ENCODE measurements at regions not wholly inside any gene's neighbourhood (a gene's known extent, or its start where the extent isn't known, plus 50 kb on each side); places are given as distances from the start of the nearest gene placed in this dataset.

DNA sequence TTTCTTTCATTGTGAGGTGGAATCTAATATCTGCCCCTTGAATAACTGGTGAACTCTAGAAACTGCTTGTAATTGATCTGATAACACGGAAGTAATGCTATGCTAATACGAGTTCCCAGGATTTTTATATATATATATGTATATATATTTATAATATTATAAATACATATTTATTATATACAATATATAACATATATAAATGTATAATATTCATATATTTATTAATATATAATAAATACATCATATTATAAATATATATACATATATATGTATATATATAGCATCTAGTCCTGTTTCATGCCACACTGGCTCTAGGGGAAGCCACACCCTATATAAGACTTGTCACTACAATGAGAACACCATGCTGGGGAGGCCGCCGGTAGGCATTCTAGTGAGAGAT, 156.7 kb upstream of the CDH19 start:
- Histone ChIP-seq H3K4me3 (ENCODE audit: insufficient read depth in 1 of 2, low read depth in 1 of 2, low read length in 2 of 2) (no peak overlapping the region), H2BK15ac (ENCODE audit: low read depth, poor library complexity, severe bottlenecking) (no peak overlapping the region), H3K36me3 (ENCODE audit: control insufficient read depth in 1 of 2, insufficient read depth in 2 of 2, low read depth in 1 of 2, low read length in 2 of 2) (no peaks in the 10 kb centered on the region), H3K79me1 (replicated peaks; ENCODE audit: low read length, poor library complexity, severe bottlenecking) (no peaks in the 10 kb centered on the region), H2AK5ac (ENCODE audit: low read length, severe bottlenecking) (no peak overlapping the region), H3K23ac (ENCODE audit: low read length in 2 of 2) (no peak overlapping the region), H3K18ac (ENCODE audit: low read depth in 1 of 2, low read length in 2 of 2) (no peak overlapping the region), H3K9ac (ENCODE audit: low read length) (no peak overlapping the region), H3K14ac (ENCODE audit: low read length in 2 of 2) (no peak overlapping the region), H3K4me2 (ENCODE audit: low read length, poor library complexity, severe bottlenecking) (no peak overlapping the region), H2BK120ac (ENCODE audit: low read depth, low read length) (no peak overlapping the region), H2BK12ac (ENCODE audit: low read length in 2 of 2) (no peak overlapping the region), H3K27ac (ENCODE audit: low read length, poor library complexity, severe bottlenecking) (no peak overlapping the region), H4K8ac (ENCODE audit: low read length) (no peak overlapping the region), H3K27me3 (ENCODE audit: control insufficient read depth in 1 of 2, insufficient read depth in 1 of 2, low read length in 2 of 2) (no peaks in the 10 kb centered on the region), H3K4me1 (ENCODE audit: control insufficient read depth, insufficient read depth, low read depth, low read length) (no peaks in the 10 kb centered on the region), H3K4ac (ENCODE audit: low read depth in 1 of 2, low read length in 2 of 2) (no peak overlapping the region), H3K9me3 (ENCODE audit: control insufficient read depth, low read length) (no peaks in the 10 kb centered on the region), H4K91ac (ENCODE audit: low read length) (no peak overlapping the region), H2AFZ (ENCODE audit: low read depth, low read length) (no peak overlapping the region), H2BK5ac (ENCODE audit: low read depth, low read length, poor library complexity, severe bottlenecking) (no peak overlapping the region)
- no peak for DNase-seq
- WGBS: 87% methylated on average over 2 of the region's 4 CpGs

DNA sequence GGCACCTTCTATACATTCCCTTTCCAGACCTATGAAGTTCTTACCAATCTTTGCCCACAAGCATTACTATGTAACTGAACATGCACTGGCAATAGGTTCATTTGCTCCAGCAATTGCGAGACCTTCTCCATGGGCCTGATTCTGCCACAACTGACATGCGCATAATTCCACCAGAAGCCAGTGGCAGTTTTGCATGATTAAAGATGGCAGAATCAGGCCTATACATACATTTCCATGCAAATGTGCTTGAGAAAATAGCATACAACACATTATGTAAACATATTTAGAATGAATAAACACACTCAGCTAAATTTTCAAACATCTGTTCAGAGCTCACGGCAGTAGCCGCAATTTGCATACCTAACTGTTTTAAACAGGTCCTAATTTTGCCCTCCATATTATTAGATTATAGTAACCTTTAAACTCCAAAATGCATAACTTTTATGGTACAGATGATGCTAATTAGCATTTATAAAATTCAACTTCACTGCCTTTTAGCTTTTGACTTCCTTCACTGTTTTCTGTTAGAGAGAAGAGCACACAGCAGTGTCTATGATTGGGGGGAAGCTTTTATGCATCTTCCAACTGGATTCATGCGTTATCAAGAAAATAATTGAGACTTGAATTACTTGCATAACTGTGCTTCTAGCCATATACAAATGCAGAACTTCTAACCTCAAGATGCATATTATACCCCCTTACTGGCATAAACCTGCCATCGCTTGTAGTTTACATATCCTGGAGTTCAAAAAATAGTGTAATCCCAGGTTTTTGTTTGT, 155.3 kb upstream of the CDH19 start:
- H2BK120ac ChIP-seq (ENCODE audit: low read depth, low read length): no peak overlapping the region
- no peaks in the 10 kb centered on the region for H3K79me1 ChIP-seq (replicated peaks; ENCODE audit: low read length, poor library complexity, severe bottlenecking)
- H4K8ac ChIP-seq (ENCODE audit: low read length): no peak overlapping the region
- no peak overlapping the region for H4K91ac ChIP-seq (ENCODE audit: low read length)
- no peak overlapping the region for H2BK15ac ChIP-seq (ENCODE audit: low read depth, poor library complexity, severe bottlenecking)
- H3K4me1 ChIP-seq (ENCODE audit: control insufficient read depth, insufficient read depth, low read depth, low read length): no peaks in the 10 kb centered on the region
- WGBS: 94% methylated on average over 5 of the region's 6 CpGs
- no peak overlapping the region for H3K4ac ChIP-seq (ENCODE audit: low read depth in 1 of 2, low read length in 2 of 2)
- no peak overlapping the region for H3K4me2 ChIP-seq (ENCODE audit: low read length, poor library complexity, severe bottlenecking)
- no peak overlapping the region for H3K14ac ChIP-seq (ENCODE audit: low read length in 2 of 2)
- no peak overlapping the region for H3K18ac ChIP-seq (ENCODE audit: low read depth in 1 of 2, low read length in 2 of 2)
- H2BK5ac ChIP-seq (ENCODE audit: low read depth, low read length, poor library complexity, severe bottlenecking): no peak overlapping the region
- H3K9me3 ChIP-seq (ENCODE audit: control insufficient read depth, low read length): no peaks in the 10 kb centered on the region
- no peak for DNase-seq
- H2AK5ac ChIP-seq (ENCODE audit: low read length, severe bottlenecking): no peak overlapping the region
- H3K36me3 ChIP-seq (ENCODE audit: control insufficient read depth in 1 of 2, insufficient read depth in 2 of 2, low read depth in 1 of 2, low read length in 2 of 2): no peaks in the 10 kb centered on the region
- H3K27me3 ChIP-seq (ENCODE audit: control insufficient read depth in 1 of 2, insufficient read depth in 1 of 2, low read length in 2 of 2): no peaks in the 10 kb centered on the region
- no peak overlapping the region for H3K4me3 ChIP-seq (ENCODE audit: insufficient read depth in 1 of 2, low read depth in 1 of 2, low read length in 2 of 2)
- H3K9ac ChIP-seq (ENCODE audit: low read length): no peak overlapping the region
- H2AFZ ChIP-seq (ENCODE audit: low read depth, low read length): no peak overlapping the region
- no peak overlapping the region for H3K27ac ChIP-seq (ENCODE audit: low read length, poor library complexity, severe bottlenecking)
- H3K23ac ChIP-seq (ENCODE audit: low read length in 2 of 2): no peak overlapping the region
- H2BK12ac ChIP-seq (ENCODE audit: low read length in 2 of 2): no peak overlapping the region

DNA sequence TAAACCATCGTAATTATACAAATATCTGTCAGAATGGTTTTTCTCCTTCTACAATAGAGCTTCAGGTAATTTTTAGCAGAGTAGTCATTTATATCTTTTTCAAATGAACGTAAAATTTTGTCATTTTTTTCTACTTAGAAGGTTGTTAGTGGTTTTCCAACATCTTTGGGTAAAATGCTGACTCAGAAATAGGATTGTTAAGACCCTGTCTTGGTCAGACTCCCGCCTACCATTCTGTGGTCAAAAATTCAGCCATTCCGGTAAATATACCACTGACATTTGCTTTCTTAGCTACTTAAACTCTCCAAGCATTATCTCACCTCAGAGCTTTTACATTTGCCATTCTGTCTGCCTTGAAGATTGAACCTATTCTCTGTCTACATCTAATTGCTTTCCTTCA, 154.1 kb upstream of the CDH19 start:
- no peaks in the 10 kb centered on the region for H3K36me3 ChIP-seq (ENCODE audit: control insufficient read depth in 1 of 2, insufficient read depth in 2 of 2, low read depth in 1 of 2, low read length in 2 of 2)

DNA sequence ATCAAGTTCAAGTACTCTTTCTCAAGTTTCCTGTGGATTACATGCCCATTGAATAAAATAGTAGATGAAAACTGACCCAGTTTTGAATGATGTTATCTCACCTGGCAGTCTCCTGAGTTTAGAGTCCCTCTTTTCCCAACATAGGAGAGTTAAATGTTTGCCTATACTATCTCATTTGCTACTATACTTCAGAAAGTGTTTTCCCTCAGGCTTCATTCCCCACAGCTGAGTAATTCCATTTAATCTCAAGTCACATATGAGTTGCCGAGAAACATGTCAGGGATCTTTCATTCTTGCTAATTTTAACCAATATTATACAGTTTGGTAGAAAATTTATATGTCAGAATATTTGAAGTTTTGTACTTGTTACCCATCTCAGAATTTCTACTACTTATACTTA, 150.4 kb upstream of the CDH19 start:
- Histone ChIP-seq H3K27ac (ENCODE audit: low read length, poor library complexity, severe bottlenecking) (no peak overlapping the region), H3K4me3 (ENCODE audit: insufficient read depth in 1 of 2, low read depth in 1 of 2, low read length in 2 of 2) (no peak overlapping the region), H2BK12ac (ENCODE audit: low read length in 2 of 2) (no peak overlapping the region), H2AFZ (ENCODE audit: low read depth, low read length) (no peak overlapping the region), H3K9ac (ENCODE audit: low read length) (no peak overlapping the region), H3K9me3 (ENCODE audit: control insufficient read depth, low read length) (no peaks in the 10 kb centered on the region), H3K18ac (ENCODE audit: low read depth in 1 of 2, low read length in 2 of 2) (no peak overlapping the region), H3K4me2 (ENCODE audit: low read length, poor library complexity, severe bottlenecking) (no peak overlapping the region), H3K4me1 (ENCODE audit: control insufficient read depth, insufficient read depth, low read depth, low read length) (peaks cover 2% of the 10 kb centered on the region), H2BK120ac (ENCODE audit: low read depth, low read length) (no peak overlapping the region), H3K36me3 (ENCODE audit: control insufficient read depth in 1 of 2, insufficient read depth in 2 of 2, low read depth in 1 of 2, low read length in 2 of 2) (no peaks in the 10 kb centered on the region), H3K79me1 (replicated peaks; ENCODE audit: low read length, poor library complexity, severe bottlenecking) (no peaks in the 10 kb centered on the region), H3K23ac (ENCODE audit: low read length in 2 of 2) (no peak overlapping the region), H3K4ac (ENCODE audit: low read depth in 1 of 2, low read length in 2 of 2) (no peak overlapping the region), H3K14ac (ENCODE audit: low read length in 2 of 2) (no peak overlapping the region), H2AK5ac (ENCODE audit: low read length, severe bottlenecking) (no peak overlapping the region), H2BK5ac (ENCODE audit: low read depth, low read length, poor library complexity, severe bottlenecking) (no peak overlapping the region), H4K91ac (ENCODE audit: low read length) (no peak overlapping the region), H4K8ac (ENCODE audit: low read length) (no peak overlapping the region), H2BK15ac (ENCODE audit: low read depth, poor library complexity, severe bottlenecking) (no peak overlapping the region), H3K27me3 (ENCODE audit: control insufficient read depth in 1 of 2, insufficient read depth in 1 of 2, low read length in 2 of 2) (no peaks in the 10 kb centered on the region)
- no CpG with 5 or more reads among the region's 1 CpG for WGBS
- DNase-seq: no peak

More for the DNA sequence above, 154.1 kb upstream of the CDH19 start:
- no peak overlapping the region for H2BK12ac ChIP-seq (ENCODE audit: low read length in 2 of 2)
- H3K23ac ChIP-seq (ENCODE audit: low read length in 2 of 2): no peak overlapping the region
- no peak overlapping the region for H4K8ac ChIP-seq (ENCODE audit: low read length)
- H2BK5ac ChIP-seq (ENCODE audit: low read depth, low read length, poor library complexity, severe bottlenecking): no peak overlapping the region
- no peak overlapping the region for H2BK15ac ChIP-seq (ENCODE audit: low read depth, poor library complexity, severe bottlenecking)
- H3K4me3 ChIP-seq (ENCODE audit: insufficient read depth in 1 of 2, low read depth in 1 of 2, low read length in 2 of 2): no peak overlapping the region
- no peak overlapping the region for H2BK120ac ChIP-seq (ENCODE audit: low read depth, low read length)
- H3K27ac ChIP-seq (ENCODE audit: low read length, poor library complexity, severe bottlenecking): no peak overlapping the region
- no peak for DNase-seq
- no peak overlapping the region for H3K14ac ChIP-seq (ENCODE audit: low read length in 2 of 2)
- no peaks in the 10 kb centered on the region for H3K79me1 ChIP-seq (replicated peaks; ENCODE audit: low read length, poor library complexity, severe bottlenecking)
- no peaks in the 10 kb centered on the region for H3K27me3 ChIP-seq (ENCODE audit: control insufficient read depth in 1 of 2, insufficient read depth in 1 of 2, low read length in 2 of 2)
- 91% methylated on average over 3 of the region's 4 CpGs for WGBS
- no peak overlapping the region for H3K4ac ChIP-seq (ENCODE audit: low read depth in 1 of 2, low read length in 2 of 2)
- no peak overlapping the region for H2AFZ ChIP-seq (ENCODE audit: low read depth, low read length)
- H3K4me1 ChIP-seq (ENCODE audit: control insufficient read depth, insufficient read depth, low read depth, low read length): no peaks in the 10 kb centered on the region
- no peak overlapping the region for H3K9ac ChIP-seq (ENCODE audit: low read length)
- H4K91ac ChIP-seq (ENCODE audit: low read length): no peak overlapping the region
- no peaks in the 10 kb centered on the region for H3K9me3 ChIP-seq (ENCODE audit: control insufficient read depth, low read length)
- no peak overlapping the region for H2AK5ac ChIP-seq (ENCODE audit: low read length, severe bottlenecking)
- no peak overlapping the region for H3K18ac ChIP-seq (ENCODE audit: low read depth in 1 of 2, low read length in 2 of 2)
- no peak overlapping the region for H3K4me2 ChIP-seq (ENCODE audit: low read length, poor library complexity, severe bottlenecking)

Measured in mesenchymal stem cell (in vitro differentiated cells and primary cell).